KMS-11 (cell line): ENCODE measurements at regions not wholly inside any gene's neighbourhood (a gene's known extent, or its start where the extent isn't known, plus 50 kb on each side); places are given as distances from the start of the nearest gene placed in this dataset.

Experiments
- H2AFZ ChIP-seq: fragments of 200-600 bp; sonication (generic); 2 replicates; pipeline ENCODE4 v1.6.1; 2016; ENCODE audit warnings: antibody characterized with exemption, mixed run types, low read depth
- H3K27ac ChIP-seq: fragments of 200-600 bp; sonication (generic); 2 replicates; pipeline ENCODE4 v1.6.1; 2016; ENCODE audit warnings: mild to moderate bottlenecking, mixed run types
- H3K27me3 ChIP-seq: fragments of 200-600 bp; sonication (generic); 2 replicates; pipeline ENCODE4 v1.6.1; 2017; ENCODE audit warnings: mild to moderate bottlenecking, low read depth, mixed run types, moderate library complexity; ENCODE audit not compliant: insufficient read depth
- H3K36me3 ChIP-seq: fragments of 200-600 bp; sonication (generic); 2 replicates; pipeline ENCODE4 v1.6.1; 2017; ENCODE audit warnings: mild to moderate bottlenecking, mixed run types; ENCODE audit not compliant: insufficient read depth
- H3K4me1 ChIP-seq: fragments of 200-600 bp; sonication (generic); 2 replicates; pipeline ENCODE4 v1.6.1; 2016; ENCODE audit warnings: mild to moderate bottlenecking, low read depth, mixed run types; ENCODE audit not compliant: poor library complexity, severe bottlenecking
- H3K4me2 ChIP-seq: fragments of 200-600 bp; sonication (generic); 2 replicates; pipeline ENCODE4 v1.7.0; 2016; ENCODE audit warnings: mild to moderate bottlenecking, mixed run types
- H3K4me3 ChIP-seq: fragments of 200-600 bp; sonication (generic); IDR thresholded peaks from 2 replicates; pipeline ENCODE4 v1.6.1; 2017; ENCODE audit warnings: low read depth, low read length, mixed read lengths; ENCODE audit not compliant: insufficient read depth
- H3K79me2 ChIP-seq: fragments of 200-600 bp; sonication (generic); 2 replicates; pipeline ENCODE4 v1.6.1; 2016; ENCODE audit warnings: low read depth, mixed run types; ENCODE audit not compliant: insufficient read depth
- H3K9ac ChIP-seq: fragments of 200-600 bp; sonication (generic); 2 replicates; pipeline ENCODE4 v1.6.1; 2016; ENCODE audit warnings: mild to moderate bottlenecking, mixed run types
- H4K20me1 ChIP-seq: fragments of 200-600 bp; sonication (generic); 2 replicates; pipeline ENCODE4 v1.6.1; 2016; ENCODE audit warnings: mild to moderate bottlenecking, mixed run types; ENCODE audit not compliant: insufficient read depth
- TF ChIP-seq, protein P1 (sequence below): fragments of 200-600 bp; sonication (generic); conservative IDR thresholded peaks from 2 replicates; pipeline ENCODE4 v1.6.1; 2017; ENCODE audit warnings: low read depth, mild to moderate bottlenecking, antibody characterized with exemption, low read length, moderate library complexity, mixed read lengths

DNA sequence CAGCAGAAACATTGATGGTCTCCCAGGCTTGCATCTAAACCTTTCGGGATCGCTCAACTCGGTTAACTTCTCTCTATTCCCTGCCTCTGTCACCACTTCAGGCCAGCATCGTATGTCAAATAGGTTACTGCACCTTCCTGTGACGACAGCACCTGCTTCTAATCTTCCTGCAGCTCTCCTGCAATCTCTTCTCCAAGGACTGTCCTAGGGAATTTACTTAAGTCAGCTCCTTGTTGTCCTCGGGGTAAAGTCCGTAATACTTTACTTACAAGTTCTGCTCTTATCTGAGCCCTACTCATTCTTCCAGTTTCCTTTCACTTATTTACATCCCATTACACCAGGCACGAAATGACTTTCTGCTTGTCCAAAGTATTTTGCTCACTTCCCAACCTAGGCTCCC is 372.7 kb upstream of the AKR1E2 start:
- Histone ChIP-seq H3K79me2 (no peaks in the 10 kb centered on the region), H4K20me1 (no peaks in the 10 kb centered on the region), H3K4me2 (no peak overlapping the region), H3K4me3 (no peak overlapping the region), H3K36me3 (no peaks in the 10 kb centered on the region), H3K4me1 (no peaks in the 10 kb centered on the region), H2AFZ (no peak overlapping the region), H3K9ac (no peak overlapping the region), H3K27me3 (no peaks in the 10 kb centered on the region), H3K27ac (no peak overlapping the region)
- TF ChIP-seq, protein P1, sequence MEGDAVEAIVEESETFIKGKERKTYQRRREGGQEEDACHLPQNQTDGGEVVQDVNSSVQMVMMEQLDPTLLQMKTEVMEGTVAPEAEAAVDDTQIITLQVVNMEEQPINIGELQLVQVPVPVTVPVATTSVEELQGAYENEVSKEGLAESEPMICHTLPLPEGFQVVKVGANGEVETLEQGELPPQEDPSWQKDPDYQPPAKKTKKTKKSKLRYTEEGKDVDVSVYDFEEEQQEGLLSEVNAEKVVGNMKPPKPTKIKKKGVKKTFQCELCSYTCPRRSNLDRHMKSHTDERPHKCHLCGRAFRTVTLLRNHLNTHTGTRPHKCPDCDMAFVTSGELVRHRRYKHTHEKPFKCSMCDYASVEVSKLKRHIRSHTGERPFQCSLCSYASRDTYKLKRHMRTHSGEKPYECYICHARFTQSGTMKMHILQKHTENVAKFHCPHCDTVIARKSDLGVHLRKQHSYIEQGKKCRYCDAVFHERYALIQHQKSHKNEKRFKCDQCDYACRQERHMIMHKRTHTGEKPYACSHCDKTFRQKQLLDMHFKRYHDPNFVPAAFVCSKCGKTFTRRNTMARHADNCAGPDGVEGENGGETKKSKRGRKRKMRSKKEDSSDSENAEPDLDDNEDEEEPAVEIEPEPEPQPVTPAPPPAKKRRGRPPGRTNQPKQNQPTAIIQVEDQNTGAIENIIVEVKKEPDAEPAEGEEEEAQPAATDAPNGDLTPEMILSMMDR, result no peak

GRCh38 chr10:4450981-4451908 is 374.8 kb upstream of the AKR1E2 start:
- Histone ChIP-seq H3K36me3 (no peaks in the 10 kb centered on the region), H3K4me2 (no peak overlapping the region), H4K20me1 (no peaks in the 10 kb centered on the region), H3K27me3 (no peaks in the 10 kb centered on the region), H3K9ac (no peak overlapping the region), H3K4me1 (no peaks in the 10 kb centered on the region), H3K4me3 (no peak overlapping the region), H3K79me2 (no peaks in the 10 kb centered on the region), H3K27ac (no peak overlapping the region), H2AFZ (no peak overlapping the region)
- TF ChIP-seq, protein P1, result no peak

GRCh38 chr10:4450169-4450568 is 375.8 kb upstream of the AKR1E2 start:
- H2AFZ ChIP-seq, result no peak overlapping the region
- H3K79me2 ChIP-seq, result no peaks in the 10 kb centered on the region
- H3K4me2 ChIP-seq, result no peak overlapping the region
- TF ChIP-seq, protein P1, result no peak
- no peaks in the 10 kb centered on the region for H3K27me3 ChIP-seq
- H3K4me1 ChIP-seq, result no peaks in the 10 kb centered on the region
- no peak overlapping the region for H3K27ac ChIP-seq
- no peak overlapping the region for H3K4me3 ChIP-seq
- no peaks in the 10 kb centered on the region for H4K20me1 ChIP-seq
- no peak overlapping the region for H3K9ac ChIP-seq
- H3K36me3 ChIP-seq, result no peaks in the 10 kb centered on the region

DNA sequence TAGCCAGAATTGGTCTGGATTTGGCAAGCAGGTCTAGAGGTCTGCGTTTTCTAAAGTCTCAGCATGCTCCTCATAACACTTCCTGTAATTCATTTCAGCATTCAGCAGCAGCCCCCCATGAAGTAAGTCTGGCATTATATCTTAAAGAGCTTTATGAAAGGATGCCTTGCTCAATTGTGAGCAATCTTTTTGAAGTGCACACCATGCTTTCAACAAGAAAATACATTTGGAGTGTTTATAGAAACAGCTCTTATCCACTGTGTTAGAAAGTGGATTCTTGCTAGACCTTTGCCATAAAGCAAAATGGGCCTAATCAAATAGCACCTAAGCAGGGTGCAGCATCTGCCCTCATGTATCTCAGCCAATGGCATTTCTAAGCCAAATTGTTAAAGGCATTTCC is 378.0 kb upstream of the AKR1E2 start:
- H2AFZ ChIP-seq, result no peak overlapping the region
- TF ChIP-seq, protein P1, result no peak
- no peaks in the 10 kb centered on the region for H3K36me3 ChIP-seq
- H3K4me1 ChIP-seq, result no peaks in the 10 kb centered on the region
- no peaks in the 10 kb centered on the region for H3K79me2 ChIP-seq
- no peak overlapping the region for H3K4me3 ChIP-seq
- H4K20me1 ChIP-seq, result no peaks in the 10 kb centered on the region
- no peak overlapping the region for H3K9ac ChIP-seq
- no peak overlapping the region for H3K27ac ChIP-seq
- no peak overlapping the region for H3K4me2 ChIP-seq
- no peaks in the 10 kb centered on the region for H3K27me3 ChIP-seq
